Liver (tissue), 3 donors: ENCODE measurements at regions not wholly inside any gene's neighbourhood (a gene's known extent, or its start where the extent isn't known, plus 50 kb on each side); places are given as distances from the start of the nearest gene placed in this dataset.

Source experiments
- RAD21 ChIP-seq, 2 donors: IDR thresholded peaks; 2 replicates each; pipeline ENCODE4 v1.6.1; 2016; ENCODE audit warnings: antibody characterized with exemption in 2 of 2, mild to moderate bottlenecking in 2 of 2
- RXRA ChIP-seq, 2 donors: IDR thresholded peaks; 2 replicates each; pipeline ENCODE4 v1.6.1; 2017 to 2018; ENCODE audit warnings: antibody characterized with exemption in 2 of 2, mild to moderate bottlenecking in 1 of 2
- SP1 ChIP-seq: IDR thresholded peaks from 2 replicates; pipeline ENCODE4 v1.6.1; 2018; ENCODE audit warnings: antibody characterized with exemption, mild to moderate bottlenecking
- TF ChIP-seq, protein P1 (sequence below): fragments of 150-350 bp; IDR thresholded peaks from 2 replicates; pipeline ENCODE4 v1.5.1; 2017; ENCODE audit warnings: improper control_type of control experiment, low read depth, low read length; ENCODE audit not compliant: missing input control
- TF ChIP-seq, protein P2 (sequence below): IDR thresholded peaks from 2 replicates; pipeline ENCODE4 v1.6.1; 2016; ENCODE audit warnings: antibody characterized with exemption, mild to moderate bottlenecking
- donor health status: healthy.
- donor health status: healthy.

DNA sequence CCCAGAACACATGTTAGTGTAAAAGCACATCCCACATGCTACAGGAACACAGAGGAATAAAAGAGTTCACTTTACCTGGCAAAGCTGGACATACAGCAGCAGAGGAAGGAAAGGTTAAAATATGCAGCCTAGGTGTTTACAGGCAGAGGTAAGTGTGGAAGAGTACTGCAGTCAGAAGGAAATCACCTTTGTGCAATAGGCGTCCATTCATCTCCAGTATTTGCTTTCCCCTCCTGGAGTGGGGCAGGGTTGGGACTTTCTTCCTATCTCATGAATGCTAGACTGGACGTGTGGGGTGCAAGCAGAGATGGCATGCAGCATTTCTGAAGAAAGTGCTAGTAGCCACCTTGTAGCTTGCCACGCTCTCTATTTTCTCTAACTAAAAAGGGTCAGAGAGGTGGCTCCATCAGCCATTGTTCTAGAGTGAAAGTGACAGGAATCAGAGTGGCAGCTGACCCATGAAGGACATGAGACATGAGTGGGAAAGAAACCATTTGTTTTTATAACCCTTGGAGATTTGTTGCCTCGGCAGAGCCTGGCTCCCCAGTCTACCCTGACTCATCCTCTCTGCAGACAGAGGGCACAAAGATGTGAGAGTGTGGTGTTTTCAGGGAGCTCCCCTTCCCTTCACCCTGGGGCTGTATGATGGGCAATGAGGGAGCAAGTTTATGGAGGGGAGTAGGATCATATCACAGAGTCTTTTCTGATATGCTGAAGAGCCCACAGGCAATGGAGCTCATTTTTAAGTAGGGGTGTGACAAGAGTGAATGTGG is 101.2 kb upstream of the SEC61G start:
- TF ChIP-seq, protein P1, sequence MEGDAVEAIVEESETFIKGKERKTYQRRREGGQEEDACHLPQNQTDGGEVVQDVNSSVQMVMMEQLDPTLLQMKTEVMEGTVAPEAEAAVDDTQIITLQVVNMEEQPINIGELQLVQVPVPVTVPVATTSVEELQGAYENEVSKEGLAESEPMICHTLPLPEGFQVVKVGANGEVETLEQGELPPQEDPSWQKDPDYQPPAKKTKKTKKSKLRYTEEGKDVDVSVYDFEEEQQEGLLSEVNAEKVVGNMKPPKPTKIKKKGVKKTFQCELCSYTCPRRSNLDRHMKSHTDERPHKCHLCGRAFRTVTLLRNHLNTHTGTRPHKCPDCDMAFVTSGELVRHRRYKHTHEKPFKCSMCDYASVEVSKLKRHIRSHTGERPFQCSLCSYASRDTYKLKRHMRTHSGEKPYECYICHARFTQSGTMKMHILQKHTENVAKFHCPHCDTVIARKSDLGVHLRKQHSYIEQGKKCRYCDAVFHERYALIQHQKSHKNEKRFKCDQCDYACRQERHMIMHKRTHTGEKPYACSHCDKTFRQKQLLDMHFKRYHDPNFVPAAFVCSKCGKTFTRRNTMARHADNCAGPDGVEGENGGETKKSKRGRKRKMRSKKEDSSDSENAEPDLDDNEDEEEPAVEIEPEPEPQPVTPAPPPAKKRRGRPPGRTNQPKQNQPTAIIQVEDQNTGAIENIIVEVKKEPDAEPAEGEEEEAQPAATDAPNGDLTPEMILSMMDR: no peak
- TF ChIP-seq RAD21 (IDR thresholded peaks at IDR 0.05) (no peak), SP1 (no peak), RXRA (IDR thresholded peaks at IDR 0.05) (no peak)
- TF ChIP-seq, protein P2, sequence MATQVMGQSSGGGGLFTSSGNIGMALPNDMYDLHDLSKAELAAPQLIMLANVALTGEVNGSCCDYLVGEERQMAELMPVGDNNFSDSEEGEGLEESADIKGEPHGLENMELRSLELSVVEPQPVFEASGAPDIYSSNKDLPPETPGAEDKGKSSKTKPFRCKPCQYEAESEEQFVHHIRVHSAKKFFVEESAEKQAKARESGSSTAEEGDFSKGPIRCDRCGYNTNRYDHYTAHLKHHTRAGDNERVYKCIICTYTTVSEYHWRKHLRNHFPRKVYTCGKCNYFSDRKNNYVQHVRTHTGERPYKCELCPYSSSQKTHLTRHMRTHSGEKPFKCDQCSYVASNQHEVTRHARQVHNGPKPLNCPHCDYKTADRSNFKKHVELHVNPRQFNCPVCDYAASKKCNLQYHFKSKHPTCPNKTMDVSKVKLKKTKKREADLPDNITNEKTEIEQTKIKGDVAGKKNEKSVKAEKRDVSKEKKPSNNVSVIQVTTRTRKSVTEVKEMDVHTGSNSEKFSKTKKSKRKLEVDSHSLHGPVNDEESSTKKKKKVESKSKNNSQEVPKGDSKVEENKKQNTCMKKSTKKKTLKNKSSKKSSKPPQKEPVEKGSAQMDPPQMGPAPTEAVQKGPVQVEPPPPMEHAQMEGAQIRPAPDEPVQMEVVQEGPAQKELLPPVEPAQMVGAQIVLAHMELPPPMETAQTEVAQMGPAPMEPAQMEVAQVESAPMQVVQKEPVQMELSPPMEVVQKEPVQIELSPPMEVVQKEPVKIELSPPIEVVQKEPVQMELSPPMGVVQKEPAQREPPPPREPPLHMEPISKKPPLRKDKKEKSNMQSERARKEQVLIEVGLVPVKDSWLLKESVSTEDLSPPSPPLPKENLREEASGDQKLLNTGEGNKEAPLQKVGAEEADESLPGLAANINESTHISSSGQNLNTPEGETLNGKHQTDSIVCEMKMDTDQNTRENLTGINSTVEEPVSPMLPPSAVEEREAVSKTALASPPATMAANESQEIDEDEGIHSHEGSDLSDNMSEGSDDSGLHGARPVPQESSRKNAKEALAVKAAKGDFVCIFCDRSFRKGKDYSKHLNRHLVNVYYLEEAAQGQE: no peak
